WTC11 (cell line): ENCODE measurements at regions not wholly inside any gene's neighbourhood (a gene's known extent, or its start where the extent isn't known, plus 50 kb on each side); places are given as distances from the start of the nearest gene placed in this dataset.

Experiments
- ATAC-seq: fragments of 200-7000 bp; cut with Tn5 transposase; 2 replicates; pipeline ENCODE4 v1.10.0; 2021; ENCODE audit warnings: mild to moderate bottlenecking, moderate library complexity
- CTCF ChIA-PET: fragments of 300-600 bp; sonication (Branson Sonifier 250); formaldehyde crosslinking; loops from one replicate; lab custom pipeline; 2021; ENCODE audit warnings: antibody characterized with exemption; lab: Charles Lee
- POLR2A ChIA-PET: fragments of 350-600 bp; sonication (Branson Sonifier 250); formaldehyde crosslinking; loops from one replicate; lab custom pipeline; 2021; ENCODE audit warnings: antibody characterized with exemption; lab: Charles Lee
- DNase-seq: peaks from one replicate; pipeline ENCODE4 v3.0.0; 2021; ENCODE audit warnings: low spot score
- H3K27ac Mint-ChIP-seq: 2 replicates; pipeline ENCODE4 v1.8.0; 2021; ENCODE audit warnings: mixed read lengths
- H3K27me3 Mint-ChIP-seq: 2 replicates; pipeline ENCODE4 v1.8.0; 2021; ENCODE audit warnings: low read depth, mild to moderate bottlenecking, moderate library complexity, mixed read lengths
- H3K36me3 Mint-ChIP-seq: 2 replicates; pipeline ENCODE4 v1.8.0; 2021; ENCODE audit warnings: mixed read lengths
- H3K4me1 Mint-ChIP-seq: 2 replicates; pipeline ENCODE4 v1.8.0; 2022; ENCODE audit warnings: mixed read lengths
- H3K4me3 Mint-ChIP-seq: 2 replicates; pipeline ENCODE4 v1.8.0; 2021; ENCODE audit warnings: mild to moderate bottlenecking, moderate library complexity, mixed read lengths
- H3K9me3 Mint-ChIP-seq: 2 replicates; pipeline ENCODE4 v1.8.0; 2021; ENCODE audit warnings: mixed read lengths
- ARID4B ChIP-seq: sonication (generic); formaldehyde crosslinking; IDR thresholded peaks from 2 replicates; pipeline ENCODE4 v1.8.0; 2023; ENCODE audit warnings: missing genetic modification reagents, mild to moderate bottlenecking, borderline replicate concordance
- CREB1 ChIP-seq: sonication (generic); formaldehyde crosslinking; IDR thresholded peaks from 2 replicates; pipeline ENCODE4 v1.8.0; 2023; ENCODE audit warnings: mild to moderate bottlenecking, missing genetic modification reagents
- CREM ChIP-seq: sonication (generic); formaldehyde crosslinking; IDR thresholded peaks from 2 replicates; pipeline ENCODE4 v1.8.1; 2022; ENCODE audit warnings: mild to moderate bottlenecking, missing genetic modification reagents, moderate library complexity
- E2F5 ChIP-seq: sonication (generic); formaldehyde crosslinking; IDR thresholded peaks from 2 replicates; pipeline ENCODE4 v1.8.1; 2022; ENCODE audit warnings: mild to moderate bottlenecking, moderate library complexity, missing genetic modification reagents
- ERG ChIP-seq: fragments of 250-450 bp; sonication (Bioruptor Pico); IDR thresholded peaks from 2 replicates; pipeline ENCODE4 v1.8.0; 2021; ENCODE audit warnings: mild to moderate bottlenecking
- ETV6 ChIP-seq: sonication (generic); formaldehyde crosslinking; IDR thresholded peaks from 2 replicates; pipeline ENCODE4 v1.8.1; 2022; ENCODE audit warnings: mild to moderate bottlenecking, missing genetic modification reagents
- FOXK1 ChIP-seq: sonication (generic); formaldehyde crosslinking; IDR thresholded peaks from 2 replicates; pipeline ENCODE4 v1.8.0; 2022; ENCODE audit warnings: mild to moderate bottlenecking, moderate library complexity, missing genetic modification reagents
- GABPB1 ChIP-seq: sonication (generic); formaldehyde crosslinking; IDR thresholded peaks from 2 replicates; pipeline ENCODE4 v1.8.1; 2023; ENCODE audit warnings: mild to moderate bottlenecking, missing genetic modification reagents
- HMGA2 ChIP-seq: fragments of 250-450 bp; sonication (Bioruptor Pico); IDR thresholded peaks from 2 replicates; pipeline ENCODE4 v1.4.0; 2021; ENCODE audit warnings: mild to moderate bottlenecking, moderate library complexity
- IRF1 ChIP-seq: sonication (generic); formaldehyde crosslinking; IDR thresholded peaks from 2 replicates; pipeline ENCODE4 v1.8.0; 2023; ENCODE audit warnings: missing genetic modification reagents
- IRF2 ChIP-seq: sonication (generic); formaldehyde crosslinking; IDR thresholded peaks from 2 replicates; pipeline ENCODE4 v1.8.0; 2022; ENCODE audit warnings: low read depth, missing genetic modification reagents, borderline replicate concordance
- MAX ChIP-seq: sonication (generic); formaldehyde crosslinking; IDR thresholded peaks from 2 replicates; pipeline ENCODE4 v1.8.0; 2022; ENCODE audit warnings: mild to moderate bottlenecking, missing genetic modification reagents
- NFATC4 ChIP-seq: fragments of 250-450 bp; sonication (Bioruptor Pico); IDR thresholded peaks from 2 replicates; pipeline ENCODE4 v1.9.0; 2021; ENCODE audit warnings: mild to moderate bottlenecking
- RELA ChIP-seq: sonication (generic); formaldehyde crosslinking; IDR thresholded peaks from 2 replicates; pipeline ENCODE4 v1.8.1; 2022; ENCODE audit warnings: missing genetic modification reagents, mild to moderate bottlenecking, borderline replicate concordance
- RORB ChIP-seq: fragments of 250-450 bp; sonication (Bioruptor Pico); IDR thresholded peaks from 2 replicates; pipeline ENCODE4 v1.9.0; 2021; ENCODE audit warnings: mild to moderate bottlenecking
- SOX15 ChIP-seq: fragments of 250-450 bp; sonication (Bioruptor Pico); IDR thresholded peaks from 2 replicates; pipeline ENCODE4 v1.9.0; 2021; ENCODE audit warnings: mild to moderate bottlenecking
- STAT6 ChIP-seq: sonication (generic); formaldehyde crosslinking; conservative IDR thresholded peaks from 2 replicates; pipeline ENCODE4 v1.8.1; 2023; ENCODE audit warnings: mild to moderate bottlenecking, low read depth, missing genetic modification reagents, moderate library complexity
- TCF7 ChIP-seq: sonication (generic); formaldehyde crosslinking; IDR thresholded peaks from 2 replicates; pipeline ENCODE4 v1.8.0; 2022; ENCODE audit warnings: mild to moderate bottlenecking, low read depth, missing genetic modification reagents, moderate library complexity
- TEAD1 ChIP-seq: sonication (generic); formaldehyde crosslinking; IDR thresholded peaks from 2 replicates; pipeline ENCODE4 v1.8.0; 2022; ENCODE audit warnings: mild to moderate bottlenecking, missing genetic modification reagents
- USF1 ChIP-seq: sonication (generic); formaldehyde crosslinking; IDR thresholded peaks from 2 replicates; pipeline ENCODE4 v1.8.0; 2022; ENCODE audit warnings: mild to moderate bottlenecking, missing genetic modification reagents
- USF2 ChIP-seq: sonication (generic); formaldehyde crosslinking; IDR thresholded peaks from 2 replicates; pipeline ENCODE4 v1.8.1; 2023; ENCODE audit warnings: mild to moderate bottlenecking, missing genetic modification reagents, moderate library complexity
- ZBTB43 ChIP-seq: sonication (generic); formaldehyde crosslinking; IDR thresholded peaks from 2 replicates; pipeline ENCODE4 v1.8.1; 2023; ENCODE audit warnings: mild to moderate bottlenecking, missing genetic modification reagents
- ZNF138 ChIP-seq: sonication (generic); formaldehyde crosslinking; conservative IDR thresholded peaks from 2 replicates; pipeline ENCODE4 v1.8.1; 2022; ENCODE audit warnings: mild to moderate bottlenecking, moderate library complexity, missing genetic modification reagents
- ZNF232 ChIP-seq: sonication (generic); formaldehyde crosslinking; IDR thresholded peaks from 2 replicates; pipeline ENCODE4 v1.8.0; 2022; ENCODE audit warnings: mild to moderate bottlenecking, missing genetic modification reagents
- ZNF416 ChIP-seq: fragments of 250-450 bp; sonication (Bioruptor Pico); IDR thresholded peaks from 2 replicates; pipeline ENCODE4 v1.9.0; 2021; ENCODE audit warnings: mild to moderate bottlenecking, inconsistent platforms
- ZNF423 ChIP-seq: fragments of 250-450 bp; sonication (Bioruptor Pico); IDR thresholded peaks from 2 replicates; pipeline ENCODE4 v2.1.2; 2022; ENCODE audit warnings: mild to moderate bottlenecking, moderate library complexity

GRCh38 chr12:71304306-71304705, 135.3 kb upstream of the LGR5 start (continued):
- no peak for TF ChIP-seq IRF1 (CRISPR knock-in tag)
- no peak for TF ChIP-seq ERG (CRISPR knock-in tag)
- no peak for TF ChIP-seq RELA (CRISPR knock-in tag)
- no peak for TF ChIP-seq NFATC4 (CRISPR knock-in tag)
- no peak for TF ChIP-seq FOXK1
- TF ChIP-seq STAT6 (CRISPR knock-in tag): no peak
- no peak for TF ChIP-seq USF1 (CRISPR knock-in tag)
- TF ChIP-seq IRF2 (CRISPR knock-in tag): no peak
- no peak for TF ChIP-seq TCF7 (CRISPR knock-in tag)

- no peak overlapping the region for H3K27ac Mint-ChIP-seq
- peaks cover 12% of the 10 kb centered on the region for H3K9me3 Mint-ChIP-seq
- ChIA-PET CTCF (no interaction called here), POLR2A (no interaction called here)
- no peak for TF ChIP-seq E2F5 (CRISPR knock-in tag)
- TF ChIP-seq ZNF423: no peak
- no peak for TF ChIP-seq RORB
- TF ChIP-seq TEAD1 (CRISPR knock-in tag): no peak
- no peak for TF ChIP-seq CREM (CRISPR knock-in tag)
- TF ChIP-seq ARID4B (CRISPR knock-in tag): no peak
- no peak for TF ChIP-seq GABPB1
- TF ChIP-seq ZNF138 (CRISPR knock-in tag): no peak
- no peak for TF ChIP-seq ETV6 (CRISPR knock-in tag)
- no peak for TF ChIP-seq HMGA2 (CRISPR knock-in tag)
- no peak for TF ChIP-seq ZNF232 (CRISPR knock-in tag)
- TF ChIP-seq ZNF416 (CRISPR knock-in tag): no peak
- no peak for TF ChIP-seq MAX (CRISPR knock-in tag)
- no peak for TF ChIP-seq ZBTB43 (CRISPR knock-in tag)
- TF ChIP-seq SOX15: no peak
- TF ChIP-seq CREB1 (CRISPR knock-in tag): no peak
- no peak for TF ChIP-seq USF2 (CRISPR knock-in tag)
- H3K4me1 Mint-ChIP-seq: no peaks in the 10 kb centered on the region
- no peaks in the 10 kb centered on the region for H3K36me3 Mint-ChIP-seq
- no peak overlapping the region for H3K4me3 Mint-ChIP-seq
- DNase-seq (no peak), ATAC-seq (no peak)
- H3K27me3 Mint-ChIP-seq: no peaks in the 10 kb centered on the region
These were observed 136.4 kb upstream of the LGR5 start for GRCh38 chr12:71303199-71303598.
